ENCODE measurements at regions not wholly inside any gene's neighbourhood (a gene's known extent, or its start where the extent isn't known, plus 50 kb on each side); places are given as distances from the start of the nearest gene placed in this dataset.

DNA sequence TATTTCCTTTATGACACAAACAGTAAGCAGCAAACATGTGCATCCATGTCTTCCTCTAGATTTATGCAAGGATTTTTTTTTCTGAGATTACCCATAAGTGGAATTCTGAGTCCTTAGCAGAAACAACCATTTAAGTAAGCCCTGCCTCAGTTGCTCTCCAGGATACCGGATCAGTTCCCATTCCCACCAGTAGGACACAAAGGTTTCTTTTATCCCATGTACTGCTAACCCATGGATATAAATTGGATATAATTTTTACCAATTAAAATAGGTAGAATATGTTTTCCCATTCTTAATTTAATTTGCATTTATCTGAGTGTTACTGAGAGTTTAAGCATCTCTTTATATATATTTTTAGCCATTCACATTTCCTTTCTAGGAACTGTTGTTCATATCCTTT is 280.9 kb downstream of the FGFR2 start:
- TF ChIP-seq, protein P1, sequence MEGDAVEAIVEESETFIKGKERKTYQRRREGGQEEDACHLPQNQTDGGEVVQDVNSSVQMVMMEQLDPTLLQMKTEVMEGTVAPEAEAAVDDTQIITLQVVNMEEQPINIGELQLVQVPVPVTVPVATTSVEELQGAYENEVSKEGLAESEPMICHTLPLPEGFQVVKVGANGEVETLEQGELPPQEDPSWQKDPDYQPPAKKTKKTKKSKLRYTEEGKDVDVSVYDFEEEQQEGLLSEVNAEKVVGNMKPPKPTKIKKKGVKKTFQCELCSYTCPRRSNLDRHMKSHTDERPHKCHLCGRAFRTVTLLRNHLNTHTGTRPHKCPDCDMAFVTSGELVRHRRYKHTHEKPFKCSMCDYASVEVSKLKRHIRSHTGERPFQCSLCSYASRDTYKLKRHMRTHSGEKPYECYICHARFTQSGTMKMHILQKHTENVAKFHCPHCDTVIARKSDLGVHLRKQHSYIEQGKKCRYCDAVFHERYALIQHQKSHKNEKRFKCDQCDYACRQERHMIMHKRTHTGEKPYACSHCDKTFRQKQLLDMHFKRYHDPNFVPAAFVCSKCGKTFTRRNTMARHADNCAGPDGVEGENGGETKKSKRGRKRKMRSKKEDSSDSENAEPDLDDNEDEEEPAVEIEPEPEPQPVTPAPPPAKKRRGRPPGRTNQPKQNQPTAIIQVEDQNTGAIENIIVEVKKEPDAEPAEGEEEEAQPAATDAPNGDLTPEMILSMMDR (IDR thresholded peaks at IDR 0.05 in 2 of 3, conservative IDR thresholded peaks at IDR 0.05 in 1 of 3; ENCODE audit: borderline replicate concordance in 1 of 3, insufficient read depth in 1 of 3, low read depth in 2 of 3, low read length in 2 of 3) = peak in 2 of 3 experiments; percentile 21 to 42; a peak in 2 of 6 replicates
- TF ChIP-seq EZH2 (IDR thresholded peaks at IDR 0.05) (no peak), POLR2AphosphoS5 (IDR thresholded peaks at IDR 0.05; ENCODE audit: low read depth, low read length) (no peak), YY1 (IDR thresholded peaks at IDR 0.05; ENCODE audit: extremely low read depth, insufficient replicate concordance, low read depth, low read length) (no peak), CEBPB (IDR thresholded peaks at IDR 0.05; ENCODE audit: low read depth) (no peak), ZFX (IDR thresholded peaks at IDR 0.05) (no peak), POLR2A (IDR thresholded peaks at IDR 0.05; ENCODE audit: borderline replicate concordance, extremely low read depth, insufficient read depth, insufficient read length) (no peak), SP1 (IDR thresholded peaks at IDR 0.05; ENCODE audit: low read depth) (no peak), SRF (IDR thresholded peaks at IDR 0.05; ENCODE audit: low read depth) (no peak), JUND (IDR thresholded peaks at IDR 0.05) (no peak)
- TF ChIP-seq, protein P2, sequence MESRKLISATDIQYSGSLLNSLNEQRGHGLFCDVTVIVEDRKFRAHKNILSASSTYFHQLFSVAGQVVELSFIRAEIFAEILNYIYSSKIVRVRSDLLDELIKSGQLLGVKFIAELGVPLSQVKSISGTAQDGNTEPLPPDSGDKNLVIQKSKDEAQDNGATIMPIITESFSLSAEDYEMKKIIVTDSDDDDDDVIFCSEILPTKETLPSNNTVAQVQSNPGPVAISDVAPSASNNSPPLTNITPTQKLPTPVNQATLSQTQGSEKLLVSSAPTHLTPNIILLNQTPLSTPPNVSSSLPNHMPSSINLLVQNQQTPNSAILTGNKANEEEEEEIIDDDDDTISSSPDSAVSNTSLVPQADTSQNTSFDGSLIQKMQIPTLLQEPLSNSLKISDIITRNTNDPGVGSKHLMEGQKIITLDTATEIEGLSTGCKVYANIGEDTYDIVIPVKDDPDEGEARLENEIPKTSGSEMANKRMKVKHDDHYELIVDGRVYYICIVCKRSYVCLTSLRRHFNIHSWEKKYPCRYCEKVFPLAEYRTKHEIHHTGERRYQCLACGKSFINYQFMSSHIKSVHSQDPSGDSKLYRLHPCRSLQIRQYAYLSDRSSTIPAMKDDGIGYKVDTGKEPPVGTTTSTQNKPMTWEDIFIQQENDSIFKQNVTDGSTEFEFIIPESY (IDR thresholded peaks at IDR 0.05; ENCODE audit: extremely low read depth, insufficient replicate concordance, low read length) = no peak
- TF ChIP-seq, protein P3, sequence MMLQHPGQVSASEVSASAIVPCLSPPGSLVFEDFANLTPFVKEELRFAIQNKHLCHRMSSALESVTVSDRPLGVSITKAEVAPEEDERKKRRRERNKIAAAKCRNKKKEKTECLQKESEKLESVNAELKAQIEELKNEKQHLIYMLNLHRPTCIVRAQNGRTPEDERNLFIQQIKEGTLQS (IDR thresholded peaks at IDR 0.05) = no peak
